WTC11 (cell line): ENCODE measurements at regions not wholly inside any gene's neighbourhood (a gene's known extent, or its start where the extent isn't known, plus 50 kb on each side); places are given as distances from the start of the nearest gene placed in this dataset.

Source experiments
- ATAC-seq: fragments of 200-7000 bp; cut with Tn5 transposase; 2 replicates; pipeline ENCODE4 v1.10.0; 2021; ENCODE audit warnings: mild to moderate bottlenecking, moderate library complexity
- CTCF ChIA-PET: fragments of 300-600 bp; sonication (Branson Sonifier 250); formaldehyde crosslinking; loops from one replicate; lab custom pipeline; 2021; ENCODE audit warnings: antibody characterized with exemption; lab: Charles Lee
- POLR2A ChIA-PET: fragments of 350-600 bp; sonication (Branson Sonifier 250); formaldehyde crosslinking; loops from one replicate; lab custom pipeline; 2021; ENCODE audit warnings: antibody characterized with exemption; lab: Charles Lee
- DNase-seq: peaks from one replicate; pipeline ENCODE4 v3.0.0; 2021; ENCODE audit warnings: low spot score
- H3K27ac Mint-ChIP-seq: 2 replicates; pipeline ENCODE4 v1.8.0; 2021; ENCODE audit warnings: mixed read lengths
- H3K27me3 Mint-ChIP-seq: 2 replicates; pipeline ENCODE4 v1.8.0; 2021; ENCODE audit warnings: low read depth, mild to moderate bottlenecking, moderate library complexity, mixed read lengths
- H3K36me3 Mint-ChIP-seq: 2 replicates; pipeline ENCODE4 v1.8.0; 2021; ENCODE audit warnings: mixed read lengths
- H3K4me1 Mint-ChIP-seq: 2 replicates; pipeline ENCODE4 v1.8.0; 2022; ENCODE audit warnings: mixed read lengths
- H3K4me3 Mint-ChIP-seq: 2 replicates; pipeline ENCODE4 v1.8.0; 2021; ENCODE audit warnings: mild to moderate bottlenecking, moderate library complexity, mixed read lengths
- H3K9me3 Mint-ChIP-seq: 2 replicates; pipeline ENCODE4 v1.8.0; 2021; ENCODE audit warnings: mixed read lengths
- ATF1 ChIP-seq: sonication (generic); formaldehyde crosslinking; IDR thresholded peaks from 2 replicates; pipeline ENCODE4 v1.8.1; 2023; ENCODE audit warnings: mild to moderate bottlenecking, moderate library complexity, missing genetic modification reagents
- ATF6 ChIP-seq: sonication (generic); formaldehyde crosslinking; IDR thresholded peaks from 2 replicates; pipeline ENCODE4 v1.8.1; 2023; ENCODE audit warnings: mild to moderate bottlenecking, missing genetic modification reagents
- CBFB ChIP-seq: sonication (generic); formaldehyde crosslinking; IDR thresholded peaks from 2 replicates; pipeline ENCODE4 v1.8.1; 2022; ENCODE audit warnings: mild to moderate bottlenecking, low read depth, missing genetic modification reagents
- ELF4 ChIP-seq: sonication (generic); formaldehyde crosslinking; IDR thresholded peaks from 2 replicates; pipeline ENCODE4 v1.8.1; 2022; ENCODE audit warnings: low read depth, mild to moderate bottlenecking, moderate library complexity, missing genetic modification reagents
- ESRRA ChIP-seq: sonication (generic); formaldehyde crosslinking; IDR thresholded peaks from 2 replicates; pipeline ENCODE4 v1.8.1; 2022; ENCODE audit warnings: mild to moderate bottlenecking, missing genetic modification reagents, borderline replicate concordance
- ETV6 ChIP-seq: sonication (generic); formaldehyde crosslinking; IDR thresholded peaks from 2 replicates; pipeline ENCODE4 v1.8.1; 2022; ENCODE audit warnings: mild to moderate bottlenecking, missing genetic modification reagents
- FOXK1 ChIP-seq: sonication (generic); formaldehyde crosslinking; IDR thresholded peaks from 2 replicates; pipeline ENCODE4 v1.8.0; 2022; ENCODE audit warnings: mild to moderate bottlenecking, moderate library complexity, missing genetic modification reagents
- FOXP4 ChIP-seq: sonication (generic); formaldehyde crosslinking; IDR thresholded peaks from 2 replicates; pipeline ENCODE4 v1.8.0; 2022; ENCODE audit warnings: mild to moderate bottlenecking, missing genetic modification reagents
- IRF2 ChIP-seq: sonication (generic); formaldehyde crosslinking; IDR thresholded peaks from 2 replicates; pipeline ENCODE4 v1.8.0; 2022; ENCODE audit warnings: low read depth, missing genetic modification reagents, borderline replicate concordance
- JUN ChIP-seq: sonication (generic); formaldehyde crosslinking; IDR thresholded peaks from 2 replicates; pipeline ENCODE4 v1.8.0; 2023; ENCODE audit warnings: mild to moderate bottlenecking, missing genetic modification reagents
- KAT7 ChIP-seq: sonication (generic); formaldehyde crosslinking; IDR thresholded peaks from 2 replicates; pipeline ENCODE4 v1.8.1; 2023; ENCODE audit warnings: missing genetic modification reagents, mild to moderate bottlenecking, borderline replicate concordance
- MLX ChIP-seq: sonication (generic); formaldehyde crosslinking; IDR thresholded peaks from 2 replicates; pipeline ENCODE4 v1.8.1; 2023; ENCODE audit warnings: mild to moderate bottlenecking, missing genetic modification reagents, moderate library complexity
- MXD4 ChIP-seq: fragments of 250-450 bp; sonication (Bioruptor Pico); IDR thresholded peaks from 2 replicates; pipeline ENCODE4 v1.8.0; 2021; ENCODE audit warnings: mild to moderate bottlenecking, moderate library complexity, borderline replicate concordance
- PRRX2 ChIP-seq: fragments of 250-450 bp; sonication (Bioruptor Pico); IDR thresholded peaks from 2 replicates; pipeline ENCODE4 v1.8.0; 2021; ENCODE audit warnings: mild to moderate bottlenecking
- RORB ChIP-seq: fragments of 250-450 bp; sonication (Bioruptor Pico); IDR thresholded peaks from 2 replicates; pipeline ENCODE4 v1.9.0; 2021; ENCODE audit warnings: mild to moderate bottlenecking
- TCF7 ChIP-seq: sonication (generic); formaldehyde crosslinking; IDR thresholded peaks from 2 replicates; pipeline ENCODE4 v1.8.0; 2022; ENCODE audit warnings: mild to moderate bottlenecking, low read depth, missing genetic modification reagents, moderate library complexity
- TP53 ChIP-seq: sonication (generic); formaldehyde crosslinking; IDR thresholded peaks from 2 replicates; pipeline ENCODE4 v1.8.1; 2023; ENCODE audit warnings: mild to moderate bottlenecking, missing genetic modification reagents
- ZBTB21 ChIP-seq: sonication (generic); formaldehyde crosslinking; IDR thresholded peaks from 2 replicates; pipeline ENCODE4 v1.8.1; 2023; ENCODE audit warnings: mild to moderate bottlenecking, missing genetic modification reagents, borderline replicate concordance
- ZNF263 ChIP-seq: sonication (generic); formaldehyde crosslinking; IDR thresholded peaks from 2 replicates; pipeline ENCODE4 v1.8.1; 2022; ENCODE audit warnings: low read depth, mild to moderate bottlenecking, moderate library complexity, missing genetic modification reagents
- ZNF317 ChIP-seq: sonication (generic); formaldehyde crosslinking; IDR thresholded peaks from 2 replicates; pipeline ENCODE4 v1.8.1; 2023; ENCODE audit warnings: low read depth, mild to moderate bottlenecking, moderate library complexity, missing genetic modification reagents, borderline replicate concordance
- ZNF671 ChIP-seq: fragments of 250-450 bp; sonication (Bioruptor Pico); IDR thresholded peaks from 2 replicates; pipeline ENCODE4 v1.8.0; 2021; ENCODE audit warnings: mild to moderate bottlenecking
- TF ChIP-seq, protein P1 (sequence below): fragments of 200-600 bp; IDR thresholded peaks from 2 replicates; pipeline ENCODE4 v1.8.0; 2022; ENCODE audit warnings: antibody characterized with exemption
- TF ChIP-seq, protein P2 (sequence below): sonication (generic); formaldehyde crosslinking; IDR thresholded peaks from 2 replicates; pipeline ENCODE4 v1.8.1; 2023; ENCODE audit warnings: mild to moderate bottlenecking, missing genetic modification reagents, borderline replicate concordance

- Mint-ChIP-seq H3K27me3 (no peaks in the 10 kb centered on the region), H3K36me3 (no peaks in the 10 kb centered on the region), H3K27ac (no peak overlapping the region), H3K4me1 (peaks cover 5% of the 10 kb centered on the region), H3K4me3 (no peak overlapping the region), H3K9me3 (0 out of 2 replicates have a peak, but pooled peaks cover 4% of the 10 kb centered on the region)
- DNase-seq (no peak), ATAC-seq (no peak)
- ChIA-PET POLR2A (no interaction called here), CTCF (interaction anchor here (1.1 to 1.6 kb wide), 2 partner anchors 26 to 35 kb away, joined by 3 to 4 read pairs; no protein-coding TSS in a partner anchor)
- TF ChIP-seq ATF1 (CRISPR knock-in tag) = no peak
- TF ChIP-seq FOXK1 = no peak
- no peak for TF ChIP-seq JUN (CRISPR knock-in tag)
- no peak for TF ChIP-seq ETV6 (CRISPR knock-in tag)
- TF ChIP-seq KAT7 = no peak
- no peak for TF ChIP-seq PRRX2 (CRISPR knock-in tag)
Measured at GRCh38 chr9:79289856-79290255, 281.9 kb upstream of the TLE4 start.

DNA sequence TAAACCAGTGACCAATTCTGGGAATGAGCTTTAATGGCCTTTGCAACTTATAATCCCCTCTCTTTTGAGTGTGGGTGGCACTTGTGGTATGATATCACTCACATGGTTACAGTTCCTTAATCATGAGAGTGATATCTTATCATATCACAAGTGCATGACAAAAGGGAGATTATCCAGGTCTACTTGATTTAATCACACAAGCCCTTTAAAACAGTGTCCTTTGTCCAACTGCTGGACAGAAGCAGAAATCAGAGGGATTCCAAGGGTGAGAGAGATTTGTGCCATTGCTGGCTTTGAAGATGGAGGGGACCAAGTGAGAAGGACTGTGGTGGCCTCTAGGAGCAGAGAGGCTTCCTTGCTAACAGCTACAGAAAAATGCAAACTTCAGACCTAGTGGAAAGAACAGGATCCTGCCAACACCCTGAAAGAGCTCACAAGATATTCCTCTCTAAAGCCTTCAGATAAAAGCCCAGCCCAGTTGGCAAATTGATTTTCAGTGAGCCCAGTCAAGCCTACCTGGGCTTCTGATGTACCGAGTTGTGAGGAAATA lies 279.0 kb upstream of the TLE4 start:
- H3K4me3 Mint-ChIP-seq = no peak overlapping the region
- H3K27me3 Mint-ChIP-seq = no peaks in the 10 kb centered on the region
- H3K9me3 Mint-ChIP-seq = 0 out of 2 replicates have a peak, but pooled peaks cover 4% of the 10 kb centered on the region
- no peaks in the 10 kb centered on the region for H3K36me3 Mint-ChIP-seq
- H3K27ac Mint-ChIP-seq = no peak overlapping the region
- ChIA-PET CTCF (interaction anchor here (0.6 to 1.1 kb wide), 5 partner anchors 8 to 38 kb away, joined by 3 to 5 read pairs (median 3); no protein-coding TSS in a partner anchor), POLR2A (no interaction called here)
- ATAC-seq (peak; percentile 77), DNase-seq (no peak)
- TF ChIP-seq ESRRA (CRISPR knock-in tag) = no peak
- H3K4me1 Mint-ChIP-seq = peaks cover 3% of the 10 kb centered on the region

DNA sequence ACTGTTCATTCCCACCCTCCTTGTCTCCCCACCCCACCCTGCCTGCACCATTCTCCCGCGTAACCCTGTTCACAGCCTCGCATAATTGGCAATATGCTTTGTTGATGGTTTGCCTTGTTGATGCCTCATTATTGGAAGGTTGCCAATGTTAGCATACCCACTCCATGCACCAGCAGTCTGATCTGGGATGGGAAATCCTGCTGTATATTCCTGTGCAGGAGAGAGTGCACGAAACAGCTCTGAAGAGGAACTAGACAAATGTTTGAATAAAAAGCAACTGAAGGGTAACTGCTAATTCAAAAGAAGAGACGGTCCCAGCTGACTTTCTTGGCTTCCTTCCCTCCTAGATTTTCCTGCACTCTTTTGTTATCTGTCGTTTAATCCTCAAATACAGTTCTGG lies 271.7 kb upstream of the TLE4 start:
- DNase-seq (no peak), ATAC-seq (no peak)
- Mint-ChIP-seq H3K4me3 (no peak overlapping the region), H3K4me1 (peaks cover 43% of the 10 kb centered on the region), H3K36me3 (no peaks in the 10 kb centered on the region), H3K27ac (no peak overlapping the region), H3K27me3 (no peaks in the 10 kb centered on the region; the same call in 1 of the 2 replicates), H3K9me3 (no peaks in the 10 kb centered on the region)
- CTCF ChIA-PET = no interaction called here
- POLR2A ChIA-PET = no interaction called here
- no peak for TF ChIP-seq ZNF263 (CRISPR knock-in tag)
- TF ChIP-seq RORB (CRISPR knock-in tag) = no peak
- TF ChIP-seq ZNF317 (CRISPR knock-in tag) = no peak
- no peak for TF ChIP-seq CBFB (CRISPR knock-in tag)
- TF ChIP-seq ZBTB21 = no peak
- TF ChIP-seq, protein P1, sequence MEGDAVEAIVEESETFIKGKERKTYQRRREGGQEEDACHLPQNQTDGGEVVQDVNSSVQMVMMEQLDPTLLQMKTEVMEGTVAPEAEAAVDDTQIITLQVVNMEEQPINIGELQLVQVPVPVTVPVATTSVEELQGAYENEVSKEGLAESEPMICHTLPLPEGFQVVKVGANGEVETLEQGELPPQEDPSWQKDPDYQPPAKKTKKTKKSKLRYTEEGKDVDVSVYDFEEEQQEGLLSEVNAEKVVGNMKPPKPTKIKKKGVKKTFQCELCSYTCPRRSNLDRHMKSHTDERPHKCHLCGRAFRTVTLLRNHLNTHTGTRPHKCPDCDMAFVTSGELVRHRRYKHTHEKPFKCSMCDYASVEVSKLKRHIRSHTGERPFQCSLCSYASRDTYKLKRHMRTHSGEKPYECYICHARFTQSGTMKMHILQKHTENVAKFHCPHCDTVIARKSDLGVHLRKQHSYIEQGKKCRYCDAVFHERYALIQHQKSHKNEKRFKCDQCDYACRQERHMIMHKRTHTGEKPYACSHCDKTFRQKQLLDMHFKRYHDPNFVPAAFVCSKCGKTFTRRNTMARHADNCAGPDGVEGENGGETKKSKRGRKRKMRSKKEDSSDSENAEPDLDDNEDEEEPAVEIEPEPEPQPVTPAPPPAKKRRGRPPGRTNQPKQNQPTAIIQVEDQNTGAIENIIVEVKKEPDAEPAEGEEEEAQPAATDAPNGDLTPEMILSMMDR = no peak
- no peak for TF ChIP-seq ATF6 (CRISPR knock-in tag)
- no peak for TF ChIP-seq ATF1 (CRISPR knock-in tag)
- no peak for TF ChIP-seq ZNF671
- TF ChIP-seq MLX (CRISPR knock-in tag) = no peak
- no peak for TF ChIP-seq TP53 (CRISPR knock-in tag)
- TF ChIP-seq, protein P2, sequence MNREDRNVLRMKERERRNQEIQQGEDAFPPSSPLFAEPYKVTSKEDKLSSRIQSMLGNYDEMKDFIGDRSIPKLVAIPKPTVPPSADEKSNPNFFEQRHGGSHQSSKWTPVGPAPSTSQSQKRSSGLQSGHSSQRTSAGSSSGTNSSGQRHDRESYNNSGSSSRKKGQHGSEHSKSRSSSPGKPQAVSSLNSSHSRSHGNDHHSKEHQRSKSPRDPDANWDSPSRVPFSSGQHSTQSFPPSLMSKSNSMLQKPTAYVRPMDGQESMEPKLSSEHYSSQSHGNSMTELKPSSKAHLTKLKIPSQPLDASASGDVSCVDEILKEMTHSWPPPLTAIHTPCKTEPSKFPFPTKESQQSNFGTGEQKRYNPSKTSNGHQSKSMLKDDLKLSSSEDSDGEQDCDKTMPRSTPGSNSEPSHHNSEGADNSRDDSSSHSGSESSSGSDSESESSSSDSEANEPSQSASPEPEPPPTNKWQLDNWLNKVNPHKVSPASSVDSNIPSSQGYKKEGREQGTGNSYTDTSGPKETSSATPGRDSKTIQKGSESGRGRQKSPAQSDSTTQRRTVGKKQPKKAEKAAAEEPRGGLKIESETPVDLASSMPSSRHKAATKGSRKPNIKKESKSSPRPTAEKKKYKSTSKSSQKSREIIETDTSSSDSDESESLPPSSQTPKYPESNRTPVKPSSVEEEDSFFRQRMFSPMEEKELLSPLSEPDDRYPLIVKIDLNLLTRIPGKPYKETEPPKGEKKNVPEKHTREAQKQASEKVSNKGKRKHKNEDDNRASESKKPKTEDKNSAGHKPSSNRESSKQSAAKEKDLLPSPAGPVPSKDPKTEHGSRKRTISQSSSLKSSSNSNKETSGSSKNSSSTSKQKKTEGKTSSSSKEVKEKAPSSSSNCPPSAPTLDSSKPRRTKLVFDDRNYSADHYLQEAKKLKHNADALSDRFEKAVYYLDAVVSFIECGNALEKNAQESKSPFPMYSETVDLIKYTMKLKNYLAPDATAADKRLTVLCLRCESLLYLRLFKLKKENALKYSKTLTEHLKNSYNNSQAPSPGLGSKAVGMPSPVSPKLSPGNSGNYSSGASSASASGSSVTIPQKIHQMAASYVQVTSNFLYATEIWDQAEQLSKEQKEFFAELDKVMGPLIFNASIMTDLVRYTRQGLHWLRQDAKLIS (CRISPR knock-in tag) = no peak
- TF ChIP-seq TCF7 (CRISPR knock-in tag) = no peak
- no peak for TF ChIP-seq ETV6 (CRISPR knock-in tag)
- TF ChIP-seq MXD4 (CRISPR knock-in tag) = no peak
- TF ChIP-seq ELF4 (CRISPR knock-in tag) = no peak
- no peak for TF ChIP-seq FOXP4 (CRISPR knock-in tag)
- no peak for TF ChIP-seq IRF2 (CRISPR knock-in tag)
